ENCODE measurements at regions not wholly inside any gene's neighbourhood (a gene's known extent, or its start where the extent isn't known, plus 50 kb on each side); places are given as distances from the start of the nearest gene placed in this dataset.
A peak's percentile ranks its signal among the peaks of the same experiment; 100 is the strongest.
"Not testable (repeated sequence)": the region's sequence is repeated elsewhere in the genome, so short reads cannot be mapped to it uniquely, and the experiment has no call there.

DNA sequence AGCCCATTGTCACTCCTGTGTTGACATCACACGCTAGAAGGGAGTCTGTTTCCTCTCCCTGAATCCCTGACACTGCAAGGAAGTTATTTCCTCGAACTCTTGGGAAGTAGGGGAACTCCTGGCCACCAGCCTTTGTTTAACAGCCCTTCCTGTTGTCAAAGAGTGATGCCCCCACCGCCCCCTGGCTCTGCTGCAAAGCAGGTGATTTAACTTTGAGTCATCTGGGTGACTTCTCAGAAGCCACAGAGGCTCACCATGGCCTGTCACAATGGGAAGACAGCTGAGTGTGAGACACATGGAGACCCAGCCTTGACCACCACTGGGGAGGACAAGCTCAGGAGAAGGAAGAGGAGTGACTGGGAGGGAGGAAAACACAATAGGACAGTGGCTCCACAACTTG lies 182.8 kb downstream of the PSMG1 start:
- no peak for DNase-seq (ENCODE audit: low read depth)

DNA sequence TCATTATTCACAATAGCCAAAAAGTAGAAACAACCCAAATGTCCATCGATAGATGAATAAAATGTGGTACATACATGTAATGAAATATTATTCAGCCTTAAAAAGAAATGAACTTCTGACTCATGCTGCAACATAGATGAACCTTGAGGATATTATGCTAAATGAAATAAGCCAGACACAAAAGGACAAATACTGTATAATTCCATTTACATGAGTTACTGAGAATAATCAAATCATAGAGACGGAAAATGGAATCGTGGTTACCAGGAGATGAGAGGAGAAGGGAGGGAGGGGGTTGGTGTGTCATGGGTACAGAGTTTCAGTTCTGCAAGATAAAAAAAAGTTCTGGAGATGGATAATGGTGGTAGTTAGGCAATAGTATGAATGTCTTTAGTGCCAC lies 184.1 kb downstream of the PSMG1 start:
- peak; percentile 64 for DNase-seq (ENCODE audit: low read depth)

DNA sequence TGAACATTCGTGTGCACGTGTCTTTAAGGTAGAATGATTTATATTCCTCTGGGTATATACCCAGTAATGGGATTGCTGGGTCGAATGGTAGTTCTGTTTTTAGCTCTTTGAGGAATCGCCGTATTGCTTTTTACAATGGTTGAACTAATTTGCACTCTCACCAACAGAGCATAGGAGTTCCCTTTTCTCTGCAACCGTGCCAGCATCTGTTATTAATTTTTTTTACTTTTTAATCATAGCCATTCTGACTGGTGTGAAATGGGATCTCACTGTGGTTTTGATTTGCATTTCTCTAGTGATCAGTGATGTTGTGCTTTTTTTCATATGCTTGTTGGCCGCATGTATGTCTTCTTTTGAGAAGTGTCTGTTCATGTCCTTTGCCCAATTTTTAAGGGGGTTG lies 185.0 kb downstream of the PSMG1 start:
- not testable (repeated sequence) for DNase-seq (ENCODE audit: low read depth)

DNA sequence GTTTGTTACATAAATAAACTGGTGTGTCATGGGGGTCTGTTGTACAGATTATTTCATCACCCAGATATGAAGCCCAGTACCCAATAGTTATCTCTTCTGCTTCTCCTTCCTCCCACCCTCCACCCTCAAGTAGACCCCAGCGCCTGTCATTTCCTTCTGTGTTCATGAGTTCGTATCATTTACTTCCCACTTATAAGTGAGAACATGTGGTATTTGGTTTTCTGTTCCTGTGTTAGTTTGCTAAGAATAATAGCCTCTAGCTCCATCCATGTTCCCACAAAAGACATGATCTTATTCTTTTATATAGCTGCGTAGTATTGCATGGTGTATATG lies 185.4 kb downstream of the PSMG1 start:
- DNase-seq (ENCODE audit: low read depth): not testable (repeated sequence)

DNA sequence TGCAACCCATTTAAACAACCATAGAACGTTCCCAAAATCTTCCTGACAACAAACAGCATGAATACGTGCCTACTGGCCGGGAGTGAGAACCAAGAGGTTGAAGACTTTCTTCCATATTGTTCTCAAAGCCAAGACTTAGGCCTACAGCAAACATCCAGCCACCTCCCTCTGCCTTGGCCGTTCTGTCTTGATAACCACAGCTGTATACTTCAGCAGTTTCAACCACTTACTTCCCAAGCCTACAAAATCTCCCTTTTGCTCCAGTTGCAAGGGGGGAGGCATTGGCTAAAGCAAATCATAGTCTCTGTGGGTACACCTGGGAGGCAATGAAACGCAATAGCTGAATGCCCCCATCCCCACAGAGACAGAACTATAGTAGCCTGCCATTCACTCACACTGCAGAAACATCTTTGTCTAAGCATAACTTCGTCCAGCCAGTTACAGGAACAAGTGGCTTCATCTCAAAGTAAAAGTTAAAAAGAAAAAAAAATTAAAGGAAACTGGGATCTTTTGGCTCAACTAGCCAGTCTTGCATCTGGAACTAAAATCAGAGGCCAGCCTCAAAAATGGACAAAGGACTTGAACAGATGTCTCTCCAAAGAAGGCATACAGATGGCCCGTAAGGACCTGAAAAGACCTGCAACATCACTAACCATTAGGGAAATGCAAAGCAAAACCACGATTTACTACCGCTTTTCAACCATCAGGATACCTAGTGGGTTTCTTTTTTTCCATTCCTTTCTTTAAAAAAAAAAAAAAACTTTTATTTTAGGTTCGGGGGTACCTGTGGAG lies 186.0 kb downstream of the PSMG1 start:
- no peak for DNase-seq (ENCODE audit: low read depth)

GRCh38 chr21:38996355-38996754 lies 186.9 kb downstream of the PSMG1 start:
- no peak for DNase-seq (ENCODE audit: low read depth)

DNA sequence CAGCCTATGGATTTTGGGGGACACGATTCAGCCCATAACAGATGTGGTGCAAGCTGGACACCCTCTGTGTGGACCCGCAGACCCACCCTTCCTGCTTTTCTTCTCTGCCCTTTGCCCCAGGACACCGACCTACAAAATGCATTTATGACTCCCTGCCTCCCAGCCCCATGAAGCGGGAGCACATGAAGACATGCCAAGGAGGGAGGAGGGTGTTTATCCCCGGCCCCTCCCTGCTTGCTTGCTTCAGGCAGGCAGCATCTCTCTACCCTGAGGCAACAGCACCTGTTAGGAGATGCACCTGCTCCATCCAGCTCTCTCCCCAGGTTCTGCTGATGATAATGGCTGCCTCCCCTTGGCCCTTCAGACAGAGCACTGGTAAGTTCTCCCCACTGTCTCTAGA lies 187.5 kb downstream of the PSMG1 start:
- no peak for DNase-seq (ENCODE audit: low read depth)

DNA sequence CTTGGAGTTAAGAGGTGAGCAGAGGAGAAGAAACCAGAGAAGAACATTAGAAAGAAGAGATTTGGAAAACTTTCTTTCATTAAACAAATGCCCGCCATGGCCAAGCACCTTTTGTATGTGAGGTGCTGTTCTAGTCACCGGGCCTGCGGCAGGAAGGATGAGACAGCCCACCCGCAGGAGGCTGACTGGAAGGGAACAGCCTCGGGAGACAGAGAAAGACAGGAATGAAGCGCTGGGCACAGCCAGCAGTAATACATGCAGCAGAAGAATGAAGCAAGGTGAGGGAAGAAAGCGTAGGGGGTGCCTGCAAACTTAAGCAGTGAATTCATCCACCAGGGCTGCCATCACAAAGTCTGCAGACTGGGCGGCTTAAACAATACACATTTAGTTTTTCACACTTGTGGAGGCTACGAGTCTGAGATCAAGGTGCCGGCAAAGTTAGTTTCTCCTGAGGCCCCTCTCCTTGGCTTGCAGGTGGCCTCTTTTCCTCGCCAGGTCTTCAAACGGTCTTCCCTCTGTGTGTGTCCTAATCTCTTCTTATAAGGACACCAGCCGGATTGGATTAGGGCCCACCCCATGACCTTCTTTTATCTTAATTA lies 188.1 kb downstream of the PSMG1 start:
- no peak for DNase-seq (ENCODE audit: low read depth)

DNA sequence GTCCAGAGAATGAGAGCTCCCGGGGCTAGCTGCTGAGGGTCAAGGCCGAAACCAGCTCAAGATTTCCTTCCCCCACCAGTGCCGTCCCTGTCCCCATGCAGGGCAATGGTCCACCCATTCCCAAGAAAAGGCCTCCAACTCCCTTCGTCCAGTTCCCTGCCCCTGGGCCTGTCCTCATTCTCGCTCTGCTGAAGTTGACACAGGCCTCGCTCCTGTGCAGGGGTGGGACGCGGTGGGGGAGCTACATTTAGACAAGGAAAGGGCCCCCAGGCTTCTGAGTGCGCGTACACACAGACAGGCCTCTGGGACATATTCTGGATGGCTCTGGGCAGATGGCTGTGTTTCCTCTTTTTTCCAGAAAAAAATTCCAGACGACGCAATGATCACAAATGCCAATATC lies 188.3 kb downstream of the ETS2 start:
- DNase-seq (ENCODE audit: low read depth): no peak

DNA sequence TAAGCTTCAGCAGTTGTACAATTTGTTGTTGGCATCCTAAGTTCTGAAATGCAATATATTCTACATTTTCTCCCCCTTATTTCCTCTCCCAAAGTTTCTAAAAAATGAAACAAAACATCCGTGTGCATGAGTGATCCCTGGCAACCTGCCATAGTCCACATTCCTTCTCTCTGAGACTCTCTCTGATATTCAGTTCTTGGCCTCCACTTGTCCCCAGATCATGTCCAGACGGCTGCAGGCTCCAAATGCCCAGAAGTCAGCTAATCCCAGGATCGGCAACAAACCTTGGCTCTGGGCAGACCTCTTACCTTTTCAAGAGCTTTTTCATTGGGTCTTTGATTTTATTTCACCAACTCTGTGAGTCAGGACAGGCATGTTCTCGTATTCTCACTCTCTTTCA lies 187.8 kb downstream of the ETS2 start:
- peak; percentile 83 for DNase-seq (ENCODE audit: low read depth)

- DNase-seq (ENCODE audit: low read depth): no peak
Observed at GRCh38 chr21:38992737-38993136, 187.0 kb downstream of the ETS2 start.

GRCh38 chr21:38990424-38990794 lies 184.7 kb downstream of the ETS2 start:
- DNase-seq (ENCODE audit: low read depth): no peak

DNA sequence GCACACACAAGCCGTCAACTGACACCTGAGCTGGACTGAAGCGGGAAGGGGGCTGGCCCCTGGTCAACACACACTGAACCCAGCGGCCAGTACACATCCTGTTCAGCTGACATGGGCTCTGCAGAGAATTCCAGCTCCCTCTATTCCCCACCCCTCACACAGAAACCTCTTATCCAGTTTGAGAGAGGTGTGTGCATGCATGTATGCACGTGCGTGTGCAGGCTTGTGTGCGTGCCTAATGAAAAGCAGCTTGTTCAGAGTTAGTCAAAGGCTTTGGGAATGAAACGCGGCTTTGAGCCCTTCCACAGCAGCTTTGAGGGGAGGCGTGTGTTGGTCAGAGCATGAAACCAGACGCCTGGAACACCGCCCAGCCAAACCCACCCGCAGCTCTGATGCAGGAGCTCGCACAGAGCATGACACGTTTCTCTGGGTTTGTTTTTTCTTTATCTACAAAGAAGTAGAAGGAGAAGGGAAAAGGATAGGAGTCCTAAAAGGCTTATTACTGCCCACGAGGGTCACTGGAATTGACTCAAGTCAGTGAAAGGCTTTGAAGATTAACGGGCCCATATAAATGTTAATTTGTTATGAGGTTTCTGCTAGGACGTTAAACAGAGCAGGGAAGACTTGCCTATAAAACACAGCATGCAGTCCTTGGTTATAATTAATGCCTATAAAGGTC lies 184.2 kb downstream of the ETS2 start:
- peak; percentile 66 for DNase-seq (ENCODE audit: low read depth)

GRCh38 chr21:38989379-38989744 lies 183.6 kb downstream of the ETS2 start:
- no peak for DNase-seq (ENCODE audit: low read depth)

DNA sequence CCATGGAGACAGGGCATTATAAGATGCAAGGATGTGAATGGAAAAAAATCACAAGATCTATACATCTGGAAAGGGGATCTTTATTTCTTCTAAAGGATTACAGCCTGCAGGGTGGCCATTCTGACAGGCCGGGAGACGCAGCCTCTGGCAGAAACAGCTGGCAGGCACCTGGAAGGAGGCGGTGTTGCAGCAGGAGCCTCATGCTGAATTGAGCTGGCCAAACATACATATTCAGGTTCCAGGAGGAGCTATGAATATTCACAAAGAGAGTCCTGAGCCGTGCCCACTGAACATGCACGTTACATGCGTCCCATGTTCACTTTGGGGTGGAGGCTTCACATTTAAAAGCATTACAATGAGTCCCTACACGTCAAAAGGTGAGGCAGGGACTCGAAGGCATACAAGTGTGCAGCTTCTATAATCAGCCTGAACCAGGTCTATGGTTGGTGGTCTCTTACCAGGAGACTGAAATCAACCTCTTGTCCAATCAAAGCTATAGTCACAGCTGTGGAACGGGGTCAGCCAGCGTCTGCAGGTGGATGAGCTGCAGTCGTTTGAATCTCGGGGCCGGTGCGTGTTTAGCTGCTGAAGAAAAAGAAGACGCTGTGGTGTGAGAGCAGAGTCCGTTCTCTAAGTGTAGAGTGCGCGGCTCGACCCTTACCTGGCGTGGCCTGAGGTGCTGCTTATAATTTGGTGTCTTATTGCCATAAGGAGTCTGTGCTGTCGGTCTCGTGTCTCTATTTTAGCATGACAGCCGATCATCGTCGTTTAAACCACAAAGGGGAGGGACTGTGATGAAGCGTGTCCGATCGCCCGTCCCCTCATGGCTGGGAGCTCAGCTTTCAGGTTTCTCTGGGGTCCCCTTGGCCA lies 183.0 kb downstream of the ETS2 start:
- no peak for DNase-seq (ENCODE audit: low read depth)

- DNase-seq (ENCODE audit: low read depth): no peak
Observed at GRCh38 chr21:38987633-38988508, 182.1 kb downstream of the ETS2 start.

- no peak for DNase-seq (ENCODE audit: low read depth)
Observed at GRCh38 chr21:38986806-38987632, 181.3 kb downstream of the ETS2 start.

- no peak for DNase-seq (ENCODE audit: low read depth)
Observed at GRCh38 chr21:38986406-38986805, 180.7 kb downstream of the ETS2 start.

- DNase-seq (ENCODE audit: low read depth): peak; percentile 78
Observed at GRCh38 chr21:38985568-38986378, 180.0 kb downstream of the ETS2 start.

All from amniotic epithelial cell (primary cell).